Erythroblast (primary cell): ENCODE measurements at regions not wholly inside any gene's neighbourhood (a gene's known extent, or its start where the extent isn't known, plus 50 kb on each side); places are given as distances from the start of the nearest gene placed in this dataset.

Experiments used
- GATA1 ChIP-seq: IDR thresholded peaks from 2 replicates; pipeline ENCODE4 v1.6.1; 2011; ENCODE audit warnings: low read depth, mild to moderate bottlenecking, control low read depth, low read length, moderate library complexity
- POLR2A ChIP-seq: IDR thresholded peaks from 2 replicates; pipeline ENCODE4 v1.6.1; 2011; ENCODE audit warnings: mild to moderate bottlenecking, low read length

DNA sequence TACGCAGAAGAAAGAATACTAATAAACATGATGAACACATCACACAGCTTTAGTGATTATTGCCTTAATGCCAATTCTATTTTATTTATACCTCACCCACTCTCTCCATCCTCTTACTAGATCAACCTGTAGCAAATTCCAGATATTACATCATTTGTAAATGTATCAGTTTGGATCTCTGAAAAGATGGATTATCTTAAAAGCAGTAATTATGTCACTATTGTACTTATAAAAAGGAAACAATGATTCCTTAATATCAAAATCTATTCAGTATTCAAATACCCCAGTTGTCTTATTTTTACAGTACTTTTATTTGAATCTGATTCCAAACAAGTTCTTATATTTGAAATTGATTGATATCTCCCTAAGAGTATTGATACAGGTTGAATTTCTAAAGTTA lies 892.8 kb upstream of the MDGA2 start:
- no peak for TF ChIP-seq POLR2A
- no peak for TF ChIP-seq GATA1
